ENCODE measurements at regions not wholly inside any gene's neighbourhood (a gene's known extent, or its start where the extent isn't known, plus 50 kb on each side); places are given as distances from the start of the nearest gene placed in this dataset.

- H3K4me3 ChIP-seq (ENCODE audit: low read depth, low read length) = no peak overlapping the region
- TF ChIP-seq, protein P1, sequence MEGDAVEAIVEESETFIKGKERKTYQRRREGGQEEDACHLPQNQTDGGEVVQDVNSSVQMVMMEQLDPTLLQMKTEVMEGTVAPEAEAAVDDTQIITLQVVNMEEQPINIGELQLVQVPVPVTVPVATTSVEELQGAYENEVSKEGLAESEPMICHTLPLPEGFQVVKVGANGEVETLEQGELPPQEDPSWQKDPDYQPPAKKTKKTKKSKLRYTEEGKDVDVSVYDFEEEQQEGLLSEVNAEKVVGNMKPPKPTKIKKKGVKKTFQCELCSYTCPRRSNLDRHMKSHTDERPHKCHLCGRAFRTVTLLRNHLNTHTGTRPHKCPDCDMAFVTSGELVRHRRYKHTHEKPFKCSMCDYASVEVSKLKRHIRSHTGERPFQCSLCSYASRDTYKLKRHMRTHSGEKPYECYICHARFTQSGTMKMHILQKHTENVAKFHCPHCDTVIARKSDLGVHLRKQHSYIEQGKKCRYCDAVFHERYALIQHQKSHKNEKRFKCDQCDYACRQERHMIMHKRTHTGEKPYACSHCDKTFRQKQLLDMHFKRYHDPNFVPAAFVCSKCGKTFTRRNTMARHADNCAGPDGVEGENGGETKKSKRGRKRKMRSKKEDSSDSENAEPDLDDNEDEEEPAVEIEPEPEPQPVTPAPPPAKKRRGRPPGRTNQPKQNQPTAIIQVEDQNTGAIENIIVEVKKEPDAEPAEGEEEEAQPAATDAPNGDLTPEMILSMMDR (IDR thresholded peaks at IDR 0.05; ENCODE audit: borderline replicate concordance, insufficient read depth, low read depth, low read length) = no peak
Observed at GRCh38 chrX:147737690-147738089, 174.0 kb upstream of the FMR1 start.

DNA sequence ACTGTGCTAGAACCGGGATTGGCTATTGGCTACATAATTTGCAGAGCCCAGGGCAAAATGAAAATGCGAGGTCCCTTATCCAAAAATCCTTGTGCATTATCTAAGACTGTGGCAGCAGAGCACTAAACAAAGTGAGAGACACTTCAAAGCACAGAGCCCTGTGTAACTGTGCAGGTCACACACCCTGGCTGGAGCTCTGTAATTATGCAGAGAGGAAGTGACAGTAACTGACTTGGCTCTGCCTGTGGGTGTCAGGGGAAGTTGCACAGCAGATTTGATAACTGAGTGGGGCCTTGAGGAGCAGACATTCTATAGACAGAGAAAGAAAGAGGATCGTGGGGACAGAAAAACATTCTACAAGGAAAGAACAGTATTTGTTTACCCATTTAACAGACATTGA lies 173.5 kb upstream of the FMR1 start:
- TF ChIP-seq, protein P1 (IDR thresholded peaks at IDR 0.05; ENCODE audit: borderline replicate concordance, insufficient read depth, low read depth, low read length) = no peak
- no peak overlapping the region for H3K4me3 ChIP-seq (ENCODE audit: low read depth, low read length)

DNA sequence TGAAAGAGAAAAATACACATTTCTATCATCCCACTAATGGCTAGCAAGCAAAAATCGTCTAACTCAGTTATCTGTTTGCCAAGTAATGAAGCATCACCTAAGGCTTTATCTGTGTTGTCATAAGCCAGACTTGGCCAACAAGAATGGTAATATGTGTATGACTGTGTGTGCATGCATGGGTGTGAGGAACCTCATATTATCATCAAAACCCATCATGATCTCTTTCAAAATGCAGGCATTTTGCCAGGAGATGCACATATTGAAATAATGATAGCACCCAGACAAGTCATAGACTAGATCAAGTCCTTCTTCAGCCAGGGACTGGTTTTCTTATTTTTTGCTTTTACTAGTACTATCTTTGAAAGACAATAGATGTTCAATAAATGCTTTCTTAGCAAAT lies 172.5 kb upstream of the FMR1 start:
- H3K4me3 ChIP-seq (ENCODE audit: low read depth, low read length) = no peak overlapping the region
- TF ChIP-seq, protein P1 (IDR thresholded peaks at IDR 0.05; ENCODE audit: borderline replicate concordance, insufficient read depth, low read depth, low read length) = no peak

GRCh38 chrX:147741776-147742175 lies 169.9 kb upstream of the FMR1 start:
- TF ChIP-seq, protein P1 (IDR thresholded peaks at IDR 0.05; ENCODE audit: borderline replicate concordance, insufficient read depth, low read depth, low read length) = no peak

GRCh38 chrX:147749308-147749707 lies 162.4 kb upstream of the FMR1 start:
- H3K4me3 ChIP-seq (ENCODE audit: low read depth, low read length) = no peak overlapping the region
- TF ChIP-seq, protein P1 (IDR thresholded peaks at IDR 0.05; ENCODE audit: borderline replicate concordance, insufficient read depth, low read depth, low read length) = no peak

More at GRCh38 chrX:147741776-147742175, 169.9 kb upstream of the FMR1 start:
- no peak overlapping the region for H3K4me3 ChIP-seq (ENCODE audit: low read depth, low read length)

DNA sequence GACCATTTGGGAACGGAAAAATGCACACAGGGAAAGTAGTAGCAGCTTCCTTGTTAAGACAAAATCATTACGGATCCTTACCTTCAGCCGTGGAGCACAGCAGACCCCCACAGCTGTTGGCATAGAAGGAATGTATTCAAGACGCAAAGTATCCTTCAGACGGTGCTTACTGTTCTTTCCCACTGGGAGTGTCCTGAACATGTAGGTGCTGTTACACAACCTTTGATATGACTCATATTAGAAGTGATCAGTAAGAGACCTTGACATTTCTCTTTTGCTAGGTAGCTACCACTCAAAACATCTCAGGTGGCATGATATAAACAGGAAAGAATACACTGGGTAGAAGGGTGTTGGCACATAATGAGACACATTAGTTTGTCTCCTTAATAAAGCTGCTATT lies 154.0 kb upstream of the FMR1 start:
- TF ChIP-seq, protein P1 (IDR thresholded peaks at IDR 0.05; ENCODE audit: borderline replicate concordance, insufficient read depth, low read depth, low read length) = no peak
- no peak overlapping the region for H3K4me3 ChIP-seq (ENCODE audit: low read depth, low read length)

DNA sequence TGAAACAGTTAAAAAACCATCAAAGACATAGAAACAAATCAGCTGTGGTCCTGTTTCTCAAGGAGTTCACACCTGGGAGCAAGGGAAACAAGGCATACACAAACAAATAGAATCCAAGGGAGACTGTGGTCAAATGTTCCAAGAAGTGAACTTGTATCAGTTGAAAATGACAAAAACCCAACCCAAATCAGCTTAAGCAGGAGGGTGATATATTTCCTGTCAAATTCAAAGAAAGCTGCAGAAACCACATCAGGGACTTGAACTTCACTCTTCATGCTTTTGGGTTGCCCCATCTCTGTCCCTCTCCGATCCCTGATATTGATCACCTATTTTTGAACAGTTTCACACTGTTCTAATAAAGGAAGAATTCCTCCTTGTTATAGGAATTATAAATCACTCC lies 148.6 kb upstream of the FMR1 start:
- H3K4me3 ChIP-seq (ENCODE audit: low read depth, low read length) = no peak overlapping the region
- TF ChIP-seq, protein P1 (IDR thresholded peaks at IDR 0.05; ENCODE audit: borderline replicate concordance, insufficient read depth, low read depth, low read length) = no peak

Data from GM12875 (cell line).